ENCODE measurements at regions not wholly inside any gene's neighbourhood (a gene's known extent, or its start where the extent isn't known, plus 50 kb on each side); places are given as distances from the start of the nearest gene placed in this dataset.

GRCh38 chr6:134424165-134424797 lies 106.4 kb upstream of the SGK1 start:
- BruUV-seq (replicated peaks), result no TSS peak
- peak in 1 of 2 experiments; percentile 86 for DNase-seq
- peaks cover 55% of the 10 kb centered on the region for H3K4me1 ChIP-seq (replicated peaks; ENCODE audit: insufficient read depth)
- no peaks in the 10 kb centered on the region for H3K9me3 ChIP-seq (ENCODE audit: insufficient read depth, low read depth)
- no peaks in the 10 kb centered on the region for H3K79me2 ChIP-seq (ENCODE audit: low read depth)
- intact Hi-C loops (cut with micrococcal nuclease; ENCODE audit: unreplicated experiment), result no loop called here
- peak overlapping the region; percentile 25; the same call in 1 of the 2 replicates for H3K4me3 ChIP-seq
- CTCF ChIA-PET, result no interaction called here
- H4K20me1 ChIP-seq (ENCODE audit: insufficient read depth), result no peaks in the 10 kb centered on the region
- peak overlapping the region; percentile 66 for H3K4me2 ChIP-seq
- no peak for TF ChIP-seq CTCF (conservative IDR thresholded peaks at IDR 0.05)
- TF ChIP-seq EZH2 (IDR thresholded peaks at IDR 0.05; ENCODE audit: low read depth), result no peak
- H3K27ac ChIP-seq, result peak overlapping the region; percentile 70
- no peaks in the 10 kb centered on the region; the same call in 1 of the 2 replicates for H3K9me2 ChIP-seq (ENCODE audit: insufficient read depth)
- no peaks in the 10 kb centered on the region for H3K36me3 ChIP-seq (ENCODE audit: low read depth)
- H3K27me3 ChIP-seq (ENCODE audit: insufficient read depth, low read depth), result no peaks in the 10 kb centered on the region
- H2AFZ ChIP-seq, result no peak overlapping the region
- POLR2A ChIA-PET (ENCODE audit: unreplicated experiment), result interaction anchor here (0.7 kb wide), 1 partner anchor 126 kb away, joined by 9 read pairs; no protein-coding TSS in a partner anchor
- peaks cover 32% of the 10 kb centered on the region; the same call in 1 of the 2 replicates for H3F3A ChIP-seq (ENCODE audit: insufficient read depth, low read depth)

- Histone ChIP-seq H3K4me3 (no peak overlapping the region), H2AFZ (peak overlapping the region; percentile 45; the same call in 1 of the 2 replicates), H3K36me3 (ENCODE audit: low read depth) (no peaks in the 10 kb centered on the region), H3K9me3 (ENCODE audit: insufficient read depth, low read depth) (no peaks in the 10 kb centered on the region), H3K9me2 (ENCODE audit: insufficient read depth) (no peaks in the 10 kb centered on the region), H3K27me3 (ENCODE audit: insufficient read depth, low read depth) (no peaks in the 10 kb centered on the region), H3K79me2 (ENCODE audit: low read depth) (no peaks in the 10 kb centered on the region), H3K4me1 (replicated peaks; ENCODE audit: insufficient read depth) (peaks cover 55% of the 10 kb centered on the region), H4K20me1 (ENCODE audit: insufficient read depth) (no peaks in the 10 kb centered on the region), H3K27ac (peak overlapping the region; percentile 53), H3F3A (ENCODE audit: insufficient read depth, low read depth) (peaks cover 32% of the 10 kb centered on the region; the same call in 1 of the 2 replicates), H3K4me2 (0 out of 2 replicates have a peak overlapping the region, but pooled peaks have one; percentile 3)
- intact Hi-C loops (cut with micrococcal nuclease; ENCODE audit: unreplicated experiment), result loop anchor here (2.0 kb wide), 2 partner anchors 134 to 248 kb away; no protein-coding TSS in a partner anchor
- POLR2A ChIA-PET (ENCODE audit: unreplicated experiment), result interaction anchor here (0.6 to 0.7 kb wide), 2 partner anchors 68 to 264 kb away, joined by 5 to 21 read pairs; no protein-coding TSS in a partner anchor
- TSS peak; percentile 69 for BruUV-seq (replicated peaks)
- TF ChIP-seq EZH2 (IDR thresholded peaks at IDR 0.05; ENCODE audit: low read depth) (no peak), CTCF (conservative IDR thresholded peaks at IDR 0.05) (no peak)
- DNase-seq, result peak; percentile 31 to 78
- CTCF ChIA-PET, result no interaction called here
Observed at GRCh38 chr6:134422426-134423231, 104.7 kb upstream of the SGK1 start.

- no TSS peak for BruUV-seq (replicated peaks)
- ChIA-PET CTCF (interaction anchor here (0.7 kb wide), 1 partner anchor 401 kb away, joined by 5 read pairs; no protein-coding TSS in a partner anchor), POLR2A (ENCODE audit: unreplicated experiment) (no interaction called here)
- H3K9me2 ChIP-seq (ENCODE audit: insufficient read depth), result no peaks in the 10 kb centered on the region
- H3K79me2 ChIP-seq (ENCODE audit: low read depth), result no peaks in the 10 kb centered on the region
- no peaks in the 10 kb centered on the region for H4K20me1 ChIP-seq (ENCODE audit: insufficient read depth)
- H2AFZ ChIP-seq, result no peak overlapping the region
- H3K27me3 ChIP-seq (ENCODE audit: insufficient read depth, low read depth), result no peaks in the 10 kb centered on the region
- no peaks in the 10 kb centered on the region for H3K36me3 ChIP-seq (ENCODE audit: low read depth)
- H3F3A ChIP-seq (ENCODE audit: insufficient read depth, low read depth), result peaks cover 32% of the 10 kb centered on the region; the same call in 1 of the 2 replicates
- intact Hi-C loops (cut with micrococcal nuclease; ENCODE audit: unreplicated experiment), result no loop called here
- no peak overlapping the region for H3K27ac ChIP-seq
- no peak overlapping the region for H3K4me3 ChIP-seq
- no peak overlapping the region for H3K4me2 ChIP-seq
- H3K4me1 ChIP-seq (replicated peaks; ENCODE audit: insufficient read depth), result peaks cover 55% of the 10 kb centered on the region
- no peaks in the 10 kb centered on the region for H3K9me3 ChIP-seq (ENCODE audit: insufficient read depth, low read depth)
- no peak for DNase-seq
- TF ChIP-seq CTCF (conservative IDR thresholded peaks at IDR 0.05) (no peak), EZH2 (IDR thresholded peaks at IDR 0.05; ENCODE audit: low read depth) (no peak)
Observed at GRCh38 chr6:134421501-134421900, 103.6 kb upstream of the SGK1 start.
